Stomach (tissue), 8 donors: ENCODE measurements at regions not wholly inside any gene's neighbourhood (a gene's known extent, or its start where the extent isn't known, plus 50 kb on each side); places are given as distances from the start of the nearest gene placed in this dataset.

Experiments used
- DNase-seq, 2 donors: peaks; one replicate each; pipeline versions ENCODE4 v3.0.0 to v3.0.0-alpha.2; 2013 to 2019
- H3K27ac ChIP-seq, 5 donors: fragments of 200-600 bp in 4 of 5; sonication (generic) in 4 of 5; one replicate each; pipeline ENCODE4 v1.5.1; 2013 to 2019; ENCODE audit warnings: mild to moderate bottlenecking in 1 of 5, moderate library complexity in 1 of 5
- H3K27me3 ChIP-seq, 3 donors: fragments of 200-600 bp; sonication (generic); one replicate each; pipeline ENCODE4 v1.5.1; 2017 to 2019; ENCODE audit warnings: mixed run types in 1 of 3
- H3K36me3 ChIP-seq, 4 donors: fragments of 200-600 bp; sonication (generic); 1 replicate in 3 of 4; 2 replicates in 1 of 4; pipeline ENCODE4 v1.5.1; 2016 to 2019
- H3K4me1 ChIP-seq, 4 donors: fragments of 200-600 bp; sonication (generic); one replicate each; pipeline ENCODE4 v1.5.1; 2016 to 2019
- H3K4me3 ChIP-seq, 4 donors: fragments of 200-600 bp; sonication (generic) in 3 of 4; one replicate each; pipeline ENCODE4 v1.5.1; 2016 to 2019; ENCODE audit warnings: mild to moderate bottlenecking in 1 of 4
- H3K9me3 ChIP-seq, 4 donors: fragments of 200-600 bp; sonication (generic); one replicate each; pipeline ENCODE4 v1.5.1; 2016 to 2019
- EP300 ChIP-seq: sonication (generic); formaldehyde crosslinking; IDR thresholded peaks from one replicate; pipeline ENCODE4 v1.6.1; 2017; ENCODE audit warnings: antibody characterized with exemption
- POLR2A ChIP-seq, 4 donors: fragments of 450-650 bp; IDR thresholded peaks; one replicate each; pipeline ENCODE4 v1.6.1; 2016; ENCODE audit warnings: antibody characterized with exemption in 4 of 4, control low read depth in 2 of 4, mild to moderate bottlenecking in 1 of 4, moderate library complexity in 1 of 4
- POLR2AphosphoS5 ChIP-seq, 3 donors: sonication (generic); formaldehyde crosslinking; IDR thresholded peaks; one replicate each; pipeline ENCODE4 v1.6.1; 2016; ENCODE audit warnings: antibody characterized with exemption in 3 of 3
- WGBS, 5 donors: extraction: QIAGEN DNeasy Blood & Tissue Kit in 3 of 5; methylation state at CpG; one replicate each; pipeline versions ENCODE4 v1.1.5 to v1.1.7; 2013 to 2018; 5-methylcytosine and 5-hydroxymethylcytosine counted together
- intact Hi-C: fragments of 100-400 bp; cut with DNase I; formaldehyde crosslinking; loops from one replicate; pipeline ENCODE4 v1.15.1; 2023; ENCODE audit warnings: low total_unique reads
- TF ChIP-seq, protein P1 (sequence below), 7 experiments: fragments of 450-650 bp in 4 of 7; fragments of 200-600 bp in 3 of 7; sonication (generic) in 3 of 7; IDR thresholded peaks; one replicate each; pipeline ENCODE4 v1.5.1; 2016 to 2019; ENCODE audit warnings: antibody characterized with exemption in 7 of 7, control low read depth in 2 of 7, mild to moderate bottlenecking in 1 of 7
- donor health status: healthy with polysubstance abuse.
- donor health status: Bipolar disorder and iron deficiency.
- donor health status: healthy.

DNA sequence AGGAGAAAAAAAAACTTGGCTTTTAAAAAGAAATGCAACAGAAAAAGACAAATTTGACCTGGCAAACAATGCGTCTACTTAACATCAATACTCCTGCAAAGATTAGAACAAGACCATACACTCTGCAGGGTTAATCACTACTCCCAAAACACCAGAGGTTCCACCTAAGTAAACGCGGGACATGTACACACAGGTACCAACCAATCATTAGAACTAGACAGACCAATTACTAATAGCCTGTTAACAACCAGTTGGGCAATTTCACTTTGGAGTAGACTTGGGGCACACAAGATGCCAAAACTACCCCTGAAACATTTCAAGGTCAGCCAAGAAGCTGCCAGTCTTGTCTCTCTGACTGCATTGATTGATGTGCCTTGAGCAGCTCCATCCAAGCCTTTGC lies 125.8 kb downstream of the RRAGC start:
- DNase-seq, result no peak
- Histone ChIP-seq H3K4me1 (peaks cover under 1 to 5% (median 3%) of the 10 kb centered on the region in 4 donors), H3K9me3 (no peaks in the 10 kb centered on the region), H3K27me3 (peaks cover 0 to 22% (median 0%) of the 10 kb centered on the region in 3 donors), H3K27ac (no peak overlapping the region), H3K36me3 (no peaks in the 10 kb centered on the region), H3K4me3 (no peak overlapping the region)
- intact Hi-C loops, result no loop called here
- TF ChIP-seq POLR2AphosphoS5 (IDR thresholded peaks at IDR 0.05) (no peak), POLR2A (IDR thresholded peaks at IDR 0.05) (no peak), EP300 (no peak)
- TF ChIP-seq, protein P1, sequence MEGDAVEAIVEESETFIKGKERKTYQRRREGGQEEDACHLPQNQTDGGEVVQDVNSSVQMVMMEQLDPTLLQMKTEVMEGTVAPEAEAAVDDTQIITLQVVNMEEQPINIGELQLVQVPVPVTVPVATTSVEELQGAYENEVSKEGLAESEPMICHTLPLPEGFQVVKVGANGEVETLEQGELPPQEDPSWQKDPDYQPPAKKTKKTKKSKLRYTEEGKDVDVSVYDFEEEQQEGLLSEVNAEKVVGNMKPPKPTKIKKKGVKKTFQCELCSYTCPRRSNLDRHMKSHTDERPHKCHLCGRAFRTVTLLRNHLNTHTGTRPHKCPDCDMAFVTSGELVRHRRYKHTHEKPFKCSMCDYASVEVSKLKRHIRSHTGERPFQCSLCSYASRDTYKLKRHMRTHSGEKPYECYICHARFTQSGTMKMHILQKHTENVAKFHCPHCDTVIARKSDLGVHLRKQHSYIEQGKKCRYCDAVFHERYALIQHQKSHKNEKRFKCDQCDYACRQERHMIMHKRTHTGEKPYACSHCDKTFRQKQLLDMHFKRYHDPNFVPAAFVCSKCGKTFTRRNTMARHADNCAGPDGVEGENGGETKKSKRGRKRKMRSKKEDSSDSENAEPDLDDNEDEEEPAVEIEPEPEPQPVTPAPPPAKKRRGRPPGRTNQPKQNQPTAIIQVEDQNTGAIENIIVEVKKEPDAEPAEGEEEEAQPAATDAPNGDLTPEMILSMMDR (IDR thresholded peaks at IDR 0.05), result no peak
- 25 to 58% (median 51%) methylated on average over 3 of the region's 3 CpGs for WGBS, 5 donors

DNA sequence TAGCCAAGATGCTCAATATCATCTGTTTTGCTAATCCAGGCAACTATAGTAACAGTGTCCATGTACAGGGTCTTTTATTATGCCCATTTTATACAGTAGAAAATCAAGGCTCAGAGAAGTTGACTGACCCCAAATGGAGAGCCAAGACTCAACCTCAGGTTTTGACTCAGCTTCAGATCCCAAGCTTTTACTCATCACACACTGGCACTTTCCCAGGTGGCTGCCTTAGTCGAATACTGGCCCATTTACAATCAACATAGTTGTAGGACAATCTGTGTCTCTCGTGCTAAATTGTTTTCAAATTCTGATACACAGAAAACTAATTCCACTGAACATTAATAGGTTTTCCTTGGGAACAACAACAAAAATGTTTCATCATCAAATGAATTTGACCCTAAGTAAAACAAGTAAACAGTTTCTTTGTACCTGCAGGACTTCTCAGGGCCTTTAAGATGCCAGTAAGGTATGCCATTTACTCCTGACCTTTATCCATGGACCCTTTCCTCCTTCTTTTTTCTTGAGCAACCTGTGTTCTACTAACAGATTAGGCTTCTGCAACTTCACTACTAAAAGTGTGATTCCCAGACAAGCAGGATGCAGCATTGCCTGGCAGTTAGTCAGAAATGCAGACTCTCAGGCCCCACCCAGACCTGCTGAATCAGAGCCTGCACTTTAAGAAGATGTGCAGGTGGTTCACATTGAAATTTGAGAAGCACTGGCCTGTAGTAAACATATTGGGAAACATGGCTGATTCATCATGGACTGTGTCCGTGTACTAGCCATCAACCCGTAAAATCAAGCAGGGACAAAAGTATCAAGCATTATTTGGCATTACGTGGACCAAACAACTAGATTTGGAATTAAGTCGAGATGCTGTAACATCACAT lies 128.8 kb downstream of the RRAGC start:
- Histone ChIP-seq H3K4me1 (peaks cover 10 to 30% (median 25%) of the 10 kb centered on the region in 4 donors), H3K36me3 (no peaks in the 10 kb centered on the region), H3K27me3 (peaks cover 0 to 36% (median 0%) of the 10 kb centered on the region in 3 donors), H3K27ac (no peak overlapping the region), H3K9me3 (no peaks in the 10 kb centered on the region), H3K4me3 (no peak overlapping the region)
- DNase-seq, result no peak
- intact Hi-C loops, result no loop called here
- TF ChIP-seq EP300, result no peak
- no peak for TF ChIP-seq POLR2AphosphoS5 (IDR thresholded peaks at IDR 0.05)
- TF ChIP-seq, protein P1 (IDR thresholded peaks at IDR 0.05), result no peak
- TF ChIP-seq POLR2A (IDR thresholded peaks at IDR 0.05), result no peak
- 75 to 87% (median 85%) methylated on average over 6 of the region's 6 CpGs for WGBS, 5 donors

DNA sequence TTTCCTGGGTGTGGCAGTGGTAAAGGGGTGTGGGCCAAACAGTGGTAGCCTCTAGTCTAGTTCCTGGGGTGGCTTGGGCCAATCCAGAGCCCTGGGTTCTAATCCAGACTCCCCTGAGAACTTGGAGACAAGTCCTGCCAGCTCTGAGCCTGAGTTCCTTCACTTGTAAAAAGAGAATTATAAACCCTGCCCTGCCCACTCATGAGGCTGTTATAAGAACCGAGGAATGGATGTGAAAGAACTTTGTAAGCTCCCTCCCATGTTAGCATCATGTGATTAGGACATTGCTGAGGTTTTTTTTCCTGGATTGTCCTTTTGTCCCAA lies 131.0 kb downstream of the RRAGC start:
- intact Hi-C loops, result no loop called here

More for the DNA sequence above, 131.0 kb downstream of the RRAGC start:
- no peaks in the 10 kb centered on the region for H3K9me3 ChIP-seq
- H3K27me3 ChIP-seq, result peaks cover 0 to 36% (median 0%) of the 10 kb centered on the region in 3 donors
- H3K36me3 ChIP-seq, result no peaks in the 10 kb centered on the region
- H3K27ac ChIP-seq, result peak overlapping the region; percentile 73 to 88 (median 82)
- peaks cover 19 to 46% (median 41%) of the 10 kb centered on the region in 4 donors for H3K4me1 ChIP-seq
- WGBS, 5 donors, result 3 to 13% (median 7%) methylated on average over 1 of the region's 1 CpG
- DNase-seq, result no peak
- TF ChIP-seq, protein P1 (IDR thresholded peaks at IDR 0.05), result no peak
- TF ChIP-seq EP300 (no peak), POLR2AphosphoS5 (IDR thresholded peaks at IDR 0.05) (no peak), POLR2A (IDR thresholded peaks at IDR 0.05) (no peak)
- H3K4me3 ChIP-seq, result peak overlapping the region in 3 of 4 donors; percentile 27 to 41 (median 37)
